ENCODE measurements at regions not wholly inside any gene's neighbourhood (a gene's known extent, or its start where the extent isn't known, plus 50 kb on each side); places are given as distances from the start of the nearest gene placed in this dataset.

GRCh38 chr18:37717098-37717497 is 151.5 kb upstream of the CELF4 start:
- CTCF ChIA-PET, result no interaction called here
- ATAC-seq (replicated peaks in 1 of 4) (no peak), DNase-seq (no peak)
- no peak overlapping the region for H3K4me3 Mint-ChIP-seq
- H3K27ac Mint-ChIP-seq, result no peak overlapping the region
- no peaks in the 10 kb centered on the region for H3K36me3 ChIP-seq (ENCODE audit: control insufficient read depth in 2 of 2, extremely low read depth in 1 of 2, insufficient read depth in 1 of 2, low read length in 1 of 2)
- no peaks in the 10 kb centered on the region for H3K27me3 ChIP-seq (replicated peaks in 1 of 2; ENCODE audit: control insufficient read depth in 2 of 2, extremely low read depth in 1 of 2, insufficient read depth in 2 of 2, low read length in 1 of 2)
- peaks cover 0 to 2% of the 10 kb centered on the region in 2 donors for H3K27me3 Mint-ChIP-seq
- no peak overlapping the region for H3K27ac ChIP-seq (ENCODE audit: low read length)
- no peaks in the 10 kb centered on the region for H3K4me1 Mint-ChIP-seq
- H3K36me3 Mint-ChIP-seq, result no peaks in the 10 kb centered on the region
- POLR2A ChIA-PET, result no interaction called here
- no peaks in the 10 kb centered on the region for H3K9me3 ChIP-seq
- WGBS (ENCODE audit: insufficient coverage), result no CpG with 5 or more reads among the region's 2 CpGs
- H3K9me3 Mint-ChIP-seq, result peaks cover 0 to 4% (median 3%) of the 10 kb centered on the region in 3 donors
- no peaks in the 10 kb centered on the region for H3K4me1 ChIP-seq (ENCODE audit: control insufficient read depth in 1 of 2, extremely low read depth in 1 of 2, insufficient read depth in 2 of 2, low read length in 2 of 2)
- H3K4me3 ChIP-seq (ENCODE audit: control insufficient read depth in 1 of 2, extremely low read depth in 1 of 2, low read length in 1 of 2), result no peak overlapping the region

- no peaks in the 10 kb centered on the region for H3K27me3 ChIP-seq (replicated peaks in 1 of 2; ENCODE audit: control insufficient read depth in 2 of 2, extremely low read depth in 1 of 2, insufficient read depth in 2 of 2, low read length in 1 of 2)
- no peaks in the 10 kb centered on the region for H3K9me3 ChIP-seq
- peaks cover 0 to 3% (median 0%) of the 10 kb centered on the region in 3 donors for H3K9me3 Mint-ChIP-seq
- ATAC-seq (replicated peaks in 1 of 4) (no peak), DNase-seq (no peak)
- no peaks in the 10 kb centered on the region for H3K27me3 Mint-ChIP-seq
- H3K4me1 ChIP-seq (ENCODE audit: control insufficient read depth in 1 of 2, extremely low read depth in 1 of 2, insufficient read depth in 2 of 2, low read length in 2 of 2), result no peaks in the 10 kb centered on the region
- no peak overlapping the region for H3K4me3 ChIP-seq (ENCODE audit: control insufficient read depth in 1 of 2, extremely low read depth in 1 of 2, low read length in 1 of 2)
- no peak overlapping the region for H3K27ac Mint-ChIP-seq
- 80% methylated on average over 1 of the region's 5 CpGs for WGBS (ENCODE audit: insufficient coverage)
- POLR2A ChIA-PET, result no interaction called here
- no peak overlapping the region for H3K4me3 Mint-ChIP-seq
- CTCF ChIA-PET, result no interaction called here
- H3K36me3 Mint-ChIP-seq, result no peaks in the 10 kb centered on the region
- H3K27ac ChIP-seq (ENCODE audit: low read length), result no peak overlapping the region
- H3K4me1 Mint-ChIP-seq, result no peaks in the 10 kb centered on the region
- no peaks in the 10 kb centered on the region for H3K36me3 ChIP-seq (ENCODE audit: control insufficient read depth in 2 of 2, extremely low read depth in 1 of 2, insufficient read depth in 1 of 2, low read length in 1 of 2)
Measured at GRCh38 chr18:37716106-37716735, 150.6 kb upstream of the CELF4 start.

GRCh38 chr18:37714691-37715090 is 149.1 kb upstream of the CELF4 start:
- WGBS (ENCODE audit: insufficient coverage), result no CpG with 5 or more reads among the region's 3 CpGs
- ChIA-PET POLR2A (no interaction called here), CTCF (no interaction called here)
- no peaks in the 10 kb centered on the region for H3K4me1 Mint-ChIP-seq
- no peaks in the 10 kb centered on the region for H3K27me3 ChIP-seq (replicated peaks in 1 of 2; ENCODE audit: control insufficient read depth in 2 of 2, extremely low read depth in 1 of 2, insufficient read depth in 2 of 2, low read length in 1 of 2)
- no peak overlapping the region for H3K27ac ChIP-seq (ENCODE audit: low read length)
- H3K9me3 Mint-ChIP-seq, result peaks cover 0 to 3% (median 0%) of the 10 kb centered on the region in 3 donors
- H3K4me3 ChIP-seq (ENCODE audit: control insufficient read depth in 1 of 2, extremely low read depth in 1 of 2, low read length in 1 of 2), result no peak overlapping the region
- no peaks in the 10 kb centered on the region for H3K36me3 ChIP-seq (ENCODE audit: control insufficient read depth in 2 of 2, extremely low read depth in 1 of 2, insufficient read depth in 1 of 2, low read length in 1 of 2)
- ATAC-seq (replicated peaks in 1 of 4) (no peak), DNase-seq (no peak)
- no peak overlapping the region for H3K4me3 Mint-ChIP-seq
- H3K4me1 ChIP-seq (ENCODE audit: control insufficient read depth in 1 of 2, extremely low read depth in 1 of 2, insufficient read depth in 2 of 2, low read length in 2 of 2), result no peaks in the 10 kb centered on the region
- no peak overlapping the region for H3K27ac Mint-ChIP-seq
- no peaks in the 10 kb centered on the region for H3K27me3 Mint-ChIP-seq
- H3K9me3 ChIP-seq, result no peaks in the 10 kb centered on the region
- no peaks in the 10 kb centered on the region for H3K36me3 Mint-ChIP-seq

- H3K4me3 ChIP-seq (ENCODE audit: control insufficient read depth in 1 of 2, extremely low read depth in 1 of 2, low read length in 1 of 2), result no peak overlapping the region
- no peaks in the 10 kb centered on the region for H3K9me3 ChIP-seq
- ATAC-seq (replicated peaks in 1 of 4), result no peak
- no peak overlapping the region for H3K27ac ChIP-seq (ENCODE audit: low read length)
- H3K9me3 Mint-ChIP-seq, result peaks cover 0 to 3% (median 0%) of the 10 kb centered on the region in 3 donors
- H3K4me1 Mint-ChIP-seq, result no peaks in the 10 kb centered on the region
- no peak for DNase-seq
- CTCF ChIA-PET, result no interaction called here
- H3K27ac Mint-ChIP-seq, result no peak overlapping the region
- H3K36me3 ChIP-seq (ENCODE audit: control insufficient read depth in 2 of 2, extremely low read depth in 1 of 2, insufficient read depth in 1 of 2, low read length in 1 of 2), result no peaks in the 10 kb centered on the region
- H3K36me3 Mint-ChIP-seq, result no peaks in the 10 kb centered on the region
- no peaks in the 10 kb centered on the region for H3K27me3 Mint-ChIP-seq
- H3K4me1 ChIP-seq (ENCODE audit: control insufficient read depth in 1 of 2, extremely low read depth in 1 of 2, insufficient read depth in 2 of 2, low read length in 2 of 2), result no peaks in the 10 kb centered on the region
- no peaks in the 10 kb centered on the region for H3K27me3 ChIP-seq (replicated peaks in 1 of 2; ENCODE audit: control insufficient read depth in 2 of 2, extremely low read depth in 1 of 2, insufficient read depth in 2 of 2, low read length in 1 of 2)
- POLR2A ChIA-PET, result no interaction called here
- no peak overlapping the region for H3K4me3 Mint-ChIP-seq
Measured at GRCh38 chr18:37712776-37713175, 147.2 kb upstream of the CELF4 start.

- ChIA-PET CTCF (no interaction called here), POLR2A (interaction anchor here in 1 of 2 donors (0.6 kb wide), 1 partner anchor 628 kb away, joined by 9 read pairs; no protein-coding TSS in a partner anchor)
- Mint-ChIP-seq H3K4me1 (no peaks in the 10 kb centered on the region), H3K9me3 (peaks cover 0 to 3% (median 0%) of the 10 kb centered on the region in 3 donors), H3K36me3 (no peaks in the 10 kb centered on the region), H3K27ac (no peak overlapping the region), H3K27me3 (no peaks in the 10 kb centered on the region), H3K4me3 (no peak overlapping the region)
- Histone ChIP-seq H3K36me3 (ENCODE audit: control insufficient read depth in 2 of 2, extremely low read depth in 1 of 2, insufficient read depth in 1 of 2, low read length in 1 of 2) (no peaks in the 10 kb centered on the region), H3K9me3 (no peaks in the 10 kb centered on the region), H3K4me1 (ENCODE audit: control insufficient read depth in 1 of 2, extremely low read depth in 1 of 2, insufficient read depth in 2 of 2, low read length in 2 of 2) (no peaks in the 10 kb centered on the region), H3K4me3 (ENCODE audit: control insufficient read depth in 1 of 2, extremely low read depth in 1 of 2, low read length in 1 of 2) (no peak overlapping the region), H3K27me3 (replicated peaks in 1 of 2; ENCODE audit: control insufficient read depth in 2 of 2, extremely low read depth in 1 of 2, insufficient read depth in 2 of 2, low read length in 1 of 2) (no peaks in the 10 kb centered on the region), H3K27ac (ENCODE audit: low read length) (no peak overlapping the region)
- WGBS (ENCODE audit: insufficient coverage), result no CpG with 5 or more reads among the region's 4 CpGs
- DNase-seq, result no peak
- no peak for ATAC-seq (replicated peaks in 1 of 4)
Measured at GRCh38 chr18:37711766-37712505, 146.3 kb upstream of the CELF4 start.

- DNase-seq (no peak), ATAC-seq (replicated peaks in 1 of 4) (no peak)
- peaks cover 0 to 3% (median 0%) of the 10 kb centered on the region in 3 donors for H3K9me3 Mint-ChIP-seq
- no peaks in the 10 kb centered on the region for H3K36me3 ChIP-seq (ENCODE audit: control insufficient read depth in 2 of 2, extremely low read depth in 1 of 2, insufficient read depth in 1 of 2, low read length in 1 of 2)
- H3K9me3 ChIP-seq, result no peaks in the 10 kb centered on the region
- H3K27me3 ChIP-seq (replicated peaks in 1 of 2; ENCODE audit: control insufficient read depth in 2 of 2, extremely low read depth in 1 of 2, insufficient read depth in 2 of 2, low read length in 1 of 2), result no peaks in the 10 kb centered on the region
- no CpG with 5 or more reads among the region's 1 CpG for WGBS (ENCODE audit: insufficient coverage)
- no peak overlapping the region for H3K27ac Mint-ChIP-seq
- no peaks in the 10 kb centered on the region for H3K36me3 Mint-ChIP-seq
- no peak overlapping the region for H3K4me3 Mint-ChIP-seq
- no peaks in the 10 kb centered on the region for H3K27me3 Mint-ChIP-seq
- no peaks in the 10 kb centered on the region for H3K4me1 ChIP-seq (ENCODE audit: control insufficient read depth in 1 of 2, extremely low read depth in 1 of 2, insufficient read depth in 2 of 2, low read length in 2 of 2)
- H3K27ac ChIP-seq (ENCODE audit: low read length), result no peak overlapping the region
- H3K4me3 ChIP-seq (ENCODE audit: control insufficient read depth in 1 of 2, extremely low read depth in 1 of 2, low read length in 1 of 2), result no peak overlapping the region
- ChIA-PET POLR2A (no interaction called here), CTCF (no interaction called here)
- H3K4me1 Mint-ChIP-seq, result no peaks in the 10 kb centered on the region
Measured at GRCh38 chr18:37710726-37711125, 145.1 kb upstream of the CELF4 start.

Data from T-cell (primary cell).